Occipital lobe (tissue), 1 donor: ENCODE measurements at regions not wholly inside any gene's neighbourhood (a gene's known extent, or its start where the extent isn't known, plus 50 kb on each side); places are given as distances from the start of the nearest gene placed in this dataset.
A peak's percentile ranks its signal among the peaks of the same experiment; 100 is the strongest.

Experiments used
- DNase-seq: peaks from one replicate; lab custom pipeline; 2025; lab: John Stamatoyannopoulos, UW

DNA sequence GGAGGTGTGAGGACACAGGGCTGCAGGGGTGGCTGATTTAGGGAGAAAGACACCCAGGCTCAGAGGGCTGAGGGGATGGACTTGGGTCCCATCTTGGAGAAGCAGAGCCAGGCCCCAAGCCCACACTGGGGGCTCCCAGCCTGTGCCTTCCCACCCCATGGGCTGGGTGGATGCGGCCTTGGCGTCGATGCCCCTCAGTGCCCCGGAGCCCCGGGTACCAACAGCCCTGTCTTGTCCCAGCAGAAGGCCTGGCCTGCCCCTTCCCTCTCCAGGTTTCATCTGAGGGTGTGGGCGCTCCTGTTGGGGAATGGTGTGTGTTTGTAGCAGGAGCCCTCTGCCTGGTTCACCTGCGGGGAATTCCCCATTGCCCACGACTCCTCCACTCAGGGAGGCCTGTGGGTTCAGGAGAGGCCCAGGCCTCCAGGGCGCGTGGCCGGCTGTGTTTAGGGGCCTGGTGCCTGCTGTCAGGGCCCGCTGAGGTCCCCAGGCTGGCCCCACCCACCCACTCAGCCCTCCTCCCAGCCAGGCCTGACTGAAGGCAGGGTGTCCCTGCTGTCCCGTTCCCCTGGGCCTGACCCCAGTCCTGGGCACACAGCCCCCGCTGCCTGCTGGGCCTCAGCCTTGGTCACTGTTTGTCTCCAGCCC, 51.1 kb upstream of the BEGAIN start:
- no peak for DNase-seq

DNA sequence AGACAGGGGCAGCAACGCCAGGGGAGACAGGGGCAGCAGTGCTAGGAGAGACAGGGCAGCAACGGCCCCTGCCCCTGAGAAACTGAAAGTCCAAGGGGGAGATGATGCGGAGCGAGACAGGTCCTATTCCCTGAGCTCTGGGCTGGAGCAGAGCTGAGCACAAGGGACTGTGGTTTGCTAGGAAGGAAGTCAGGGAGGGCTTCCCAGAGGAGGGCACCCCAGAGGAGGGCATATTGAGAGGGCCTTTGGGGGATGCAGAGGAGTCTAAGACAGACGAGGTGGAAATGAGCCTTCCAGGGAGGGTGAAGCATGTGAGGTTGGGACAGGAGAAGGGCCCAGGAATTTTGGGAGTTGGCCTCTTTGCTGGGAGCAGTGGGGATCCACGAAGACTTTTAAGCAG, 52.1 kb upstream of the BEGAIN start:
- DNase-seq = no peak

DNA sequence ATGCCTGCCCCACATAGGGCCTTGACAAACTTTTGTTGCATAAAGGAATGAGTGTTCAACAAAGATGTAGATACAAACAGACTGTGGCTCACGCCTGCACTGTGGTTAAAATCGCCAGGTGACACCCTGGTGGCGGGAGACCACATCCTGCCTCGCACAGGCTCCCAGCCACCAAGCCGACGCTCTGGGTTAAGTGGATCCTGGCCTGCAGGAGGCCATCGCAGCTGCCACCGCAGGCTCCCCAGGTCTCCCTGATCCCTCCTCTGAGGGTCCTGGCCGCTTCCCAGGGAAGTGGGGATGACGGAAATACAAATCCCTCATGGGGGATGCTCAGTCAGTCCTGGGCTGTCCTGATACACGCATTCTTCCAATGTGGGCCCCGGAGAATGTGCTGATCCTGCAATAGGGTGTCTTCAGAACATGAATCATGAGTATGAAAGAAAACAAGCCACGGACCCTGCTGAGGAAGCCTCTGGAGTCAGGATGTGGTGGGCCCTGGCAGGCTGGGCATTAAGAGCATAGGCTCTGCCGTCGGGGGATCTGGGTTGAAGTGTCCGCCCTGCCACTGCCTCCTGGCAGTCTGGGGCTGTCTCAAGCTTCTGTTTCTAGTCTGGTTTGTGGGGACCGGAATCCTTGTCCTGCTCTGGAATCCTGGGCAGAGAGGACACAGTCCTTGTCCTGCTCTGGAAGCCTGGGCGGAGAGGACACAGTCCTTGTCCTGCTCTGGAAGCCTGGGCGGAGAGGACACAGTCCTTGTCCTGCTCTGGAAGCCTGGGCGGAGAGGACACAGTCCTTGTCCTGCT, 53.5 kb upstream of the BEGAIN start:
- DNase-seq = no peak

DNA sequence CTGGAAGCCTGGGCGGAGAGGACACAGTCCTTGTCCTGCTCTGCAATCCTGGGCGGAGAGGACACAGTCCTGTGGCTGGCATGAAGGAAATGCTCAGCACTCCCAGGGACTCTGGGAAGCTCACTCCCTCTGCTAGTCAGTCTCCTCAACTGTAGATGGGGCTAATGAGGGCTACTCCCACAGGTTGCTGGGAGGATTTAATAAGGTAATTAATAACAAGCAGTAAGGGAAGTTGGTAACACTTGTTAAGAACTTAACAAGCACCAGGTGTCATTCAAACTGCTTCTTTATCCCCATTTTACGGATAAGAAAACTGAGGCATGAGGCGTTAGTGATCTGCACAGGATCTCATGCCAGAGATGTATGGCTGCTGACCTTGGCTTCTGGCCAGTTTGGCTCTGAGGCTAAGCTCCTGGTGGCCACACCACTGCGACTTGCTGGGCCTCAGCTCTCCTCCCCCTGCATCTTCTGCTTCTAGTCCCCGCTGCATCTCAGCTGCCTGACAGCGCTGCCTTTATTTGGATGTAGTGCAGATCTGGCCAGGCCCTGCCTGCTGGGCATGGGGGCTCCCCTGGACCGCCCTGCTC, 54.1 kb upstream of the BEGAIN start:
- no peak for DNase-seq

DNA sequence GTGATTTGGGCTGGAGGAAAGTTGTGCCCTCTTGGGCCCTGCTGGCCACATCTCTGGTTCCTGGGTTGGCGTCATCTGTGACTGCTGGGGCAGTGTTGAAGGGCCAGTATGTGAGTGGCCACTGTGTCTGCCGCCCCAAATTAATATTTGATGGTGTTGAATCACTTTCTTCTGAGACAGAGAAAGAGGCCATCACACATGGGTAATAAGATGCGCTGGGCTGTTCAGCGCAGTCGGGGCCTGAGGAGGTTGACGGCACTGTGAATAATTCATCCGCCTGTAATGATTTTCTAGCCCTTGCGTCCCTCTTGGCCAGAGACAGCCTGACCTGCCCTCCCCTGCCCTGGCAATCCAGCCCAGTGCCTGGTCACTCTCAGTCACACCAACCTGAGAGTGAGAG, 56.2 kb upstream of the BEGAIN start:
- DNase-seq = no peak

DNA sequence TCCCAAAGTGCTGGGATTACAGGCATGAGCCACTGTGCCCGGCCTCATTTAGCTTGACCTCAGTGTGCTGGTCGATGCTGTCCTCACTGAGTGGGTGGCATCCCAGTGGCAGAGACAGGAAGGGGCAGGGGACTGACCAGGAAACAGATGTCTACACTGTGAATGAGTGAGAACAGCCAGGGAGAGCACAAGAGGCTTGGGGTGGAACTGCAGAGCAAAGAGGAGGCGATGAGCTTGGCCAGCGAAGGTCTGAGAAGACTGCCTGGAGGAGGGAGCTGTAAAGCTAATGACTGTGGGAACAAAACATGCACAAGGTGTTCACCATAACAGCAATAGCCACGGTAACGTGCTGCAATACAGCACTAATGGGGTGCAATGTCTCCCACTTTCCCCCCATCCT, 57.2 kb upstream of the BEGAIN start:
- DNase-seq = no peak

DNA sequence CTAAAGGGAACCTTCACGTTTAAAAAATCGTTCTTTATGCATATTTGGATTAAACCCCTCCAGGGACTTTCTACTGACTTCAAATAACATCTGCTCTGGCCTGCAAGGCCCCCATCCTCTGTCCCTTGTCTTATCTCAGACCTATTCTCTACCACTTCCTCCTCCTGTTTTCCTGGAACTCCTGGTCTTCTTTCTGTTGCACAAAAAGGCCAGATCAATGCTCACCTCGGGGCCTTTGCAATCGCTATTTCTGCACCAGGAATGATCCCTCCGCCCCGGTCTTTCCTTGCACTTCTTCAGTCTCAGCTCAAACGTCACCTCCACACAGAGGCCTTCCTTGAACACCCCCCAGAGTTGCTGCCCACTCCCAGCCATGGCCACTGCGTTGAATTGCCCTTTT, 57.6 kb upstream of the BEGAIN start:
- no peak for DNase-seq

DNA sequence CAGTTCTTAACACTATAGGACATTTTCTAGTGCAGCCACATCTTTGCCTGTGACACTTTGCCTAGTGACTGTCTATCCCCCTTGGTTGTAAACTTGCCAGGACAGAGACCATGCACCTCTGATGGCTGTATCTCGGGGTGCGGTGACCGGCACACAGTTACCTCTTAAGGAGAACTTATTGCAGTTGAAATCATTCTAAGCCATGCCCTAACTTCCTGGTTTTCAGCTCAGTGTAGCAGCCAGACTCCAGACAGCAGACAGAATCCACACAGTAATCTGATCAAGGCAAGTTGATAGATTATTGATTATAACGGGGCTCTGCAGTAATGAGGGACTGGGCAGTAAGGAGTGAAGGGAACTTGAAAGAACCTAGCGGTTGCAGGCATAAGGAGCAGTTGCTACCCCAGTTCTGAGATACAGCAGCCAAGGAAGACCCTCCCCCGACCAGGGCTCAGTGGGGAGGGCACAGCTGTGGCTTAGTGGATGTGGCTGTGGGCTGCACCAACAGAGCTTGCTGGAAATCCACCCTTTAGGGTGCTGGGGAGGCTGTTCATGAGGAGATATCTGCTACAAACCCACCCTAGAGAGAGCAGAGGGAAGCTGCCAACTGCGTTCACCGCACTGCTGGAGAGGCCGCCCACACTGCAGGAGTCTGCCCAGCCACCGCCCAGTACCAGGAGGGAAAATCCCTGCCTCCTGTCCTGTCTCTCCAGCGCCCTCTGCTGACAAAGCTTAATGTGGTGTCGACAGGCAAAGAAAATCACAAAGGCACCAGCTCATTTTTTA, 58.2 kb upstream of the BEGAIN start:
- peak; percentile 59 for DNase-seq

DNA sequence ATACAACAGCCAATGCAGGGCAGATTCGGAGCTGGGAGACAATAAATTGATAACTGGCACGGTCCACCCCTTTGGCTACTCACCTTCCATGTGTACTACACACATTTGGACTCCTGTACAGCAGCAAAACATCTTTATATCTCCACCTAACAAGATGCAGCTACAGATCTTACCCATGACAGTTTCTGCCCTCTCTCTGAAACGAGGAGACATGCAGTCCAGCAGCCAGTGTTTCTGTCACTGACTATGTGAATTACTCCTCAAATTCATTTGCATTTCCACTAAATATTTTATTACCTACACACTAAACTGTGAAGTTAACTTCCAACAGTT, 58.7 kb upstream of the BEGAIN start:
- DNase-seq = no peak

DNA sequence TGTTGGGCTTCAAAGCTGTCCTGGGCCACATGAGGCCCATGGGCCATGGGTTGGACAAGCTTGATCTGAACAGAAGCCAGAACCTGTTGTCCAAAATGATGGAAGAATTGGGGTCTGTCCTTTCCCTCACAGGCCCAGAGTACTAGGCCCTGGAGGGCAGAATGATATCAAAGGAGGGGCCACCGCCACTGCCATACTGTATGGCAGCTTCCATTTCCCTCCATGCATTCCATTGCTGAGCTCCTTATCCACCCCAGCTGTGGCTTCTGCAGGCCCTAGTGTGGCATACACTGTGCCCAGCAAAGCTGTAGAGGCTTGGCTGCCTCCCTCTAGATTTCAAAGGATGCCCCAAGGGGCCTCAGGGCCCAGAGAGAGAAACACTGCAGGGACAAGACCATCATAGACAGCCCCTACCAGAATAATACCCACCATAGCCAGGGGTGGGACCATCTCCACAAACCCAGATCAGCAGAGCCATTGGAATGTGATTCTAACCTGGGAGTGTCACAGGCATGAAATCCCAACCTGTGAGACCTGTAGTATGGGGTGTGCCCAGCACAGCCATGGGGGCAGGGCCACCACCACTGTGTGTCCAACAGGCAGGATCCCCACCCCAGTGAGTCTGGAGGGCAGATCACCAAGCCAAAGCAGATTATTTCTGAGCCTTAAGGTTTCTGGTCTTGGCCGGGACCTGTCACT, 61.4 kb upstream of the BEGAIN start:
- DNase-seq = no peak

DNA sequence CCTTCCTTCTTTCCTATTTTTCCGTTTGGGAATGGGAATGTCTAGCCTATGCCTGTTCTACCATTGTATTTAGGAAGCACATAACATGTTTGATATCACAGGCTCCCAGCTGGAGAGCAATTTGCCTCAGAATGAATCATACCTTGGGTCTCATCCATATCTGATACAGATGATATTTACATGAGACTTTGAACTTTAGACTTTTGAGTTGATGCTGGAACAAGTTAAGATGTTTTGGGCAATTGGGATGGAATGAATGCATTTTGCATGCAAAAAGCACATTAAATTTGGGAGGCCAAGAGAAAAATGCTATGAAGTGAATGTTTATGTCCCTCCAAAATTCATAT, 61.9 kb upstream of the BEGAIN start:
- no peak for DNase-seq

DNA sequence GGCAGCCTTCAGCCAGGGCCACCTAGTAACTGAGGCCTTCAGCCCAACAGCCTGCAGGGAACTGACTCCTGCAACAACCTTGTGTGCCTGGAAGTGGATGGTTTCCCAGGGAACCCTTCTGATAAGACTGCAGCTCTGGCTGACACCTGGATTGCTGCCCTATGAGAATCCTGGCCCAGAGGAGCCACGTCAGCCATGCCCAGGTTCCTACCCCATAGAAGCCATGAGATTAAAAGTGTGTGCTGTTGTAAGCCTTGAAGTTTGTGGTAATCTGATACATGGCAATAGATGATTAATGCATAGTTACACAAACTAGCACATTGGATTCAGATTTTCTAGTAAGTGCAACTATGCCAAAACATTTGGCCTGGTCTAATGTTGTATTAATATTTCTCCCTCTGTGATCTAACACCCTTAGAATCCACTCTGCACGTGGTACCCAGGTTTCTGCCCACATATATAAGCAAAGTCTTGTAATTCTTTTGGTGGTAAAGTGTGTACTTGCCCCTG, 64.8 kb upstream of the BEGAIN start:
- no peak for DNase-seq

DNA sequence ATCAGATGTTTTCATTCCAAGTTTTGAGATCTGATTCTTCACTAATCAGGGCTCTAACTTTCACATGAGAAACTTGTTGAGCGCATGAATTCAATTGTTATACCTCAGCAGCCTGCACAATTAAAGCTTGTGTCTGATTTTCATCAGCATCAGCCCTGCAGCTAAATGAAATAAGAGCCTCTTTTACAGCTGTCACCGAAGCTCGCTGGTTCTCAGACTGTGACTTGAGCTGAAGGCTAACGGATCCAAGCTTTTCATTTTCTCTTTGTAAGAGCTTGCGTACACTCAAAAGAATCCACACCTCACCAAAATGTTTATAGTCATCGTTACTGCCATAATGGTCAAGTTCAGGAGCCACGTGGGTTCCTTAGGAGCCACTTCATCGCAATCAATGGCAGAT, 65.5 kb upstream of the BEGAIN start:
- DNase-seq = no peak

DNA sequence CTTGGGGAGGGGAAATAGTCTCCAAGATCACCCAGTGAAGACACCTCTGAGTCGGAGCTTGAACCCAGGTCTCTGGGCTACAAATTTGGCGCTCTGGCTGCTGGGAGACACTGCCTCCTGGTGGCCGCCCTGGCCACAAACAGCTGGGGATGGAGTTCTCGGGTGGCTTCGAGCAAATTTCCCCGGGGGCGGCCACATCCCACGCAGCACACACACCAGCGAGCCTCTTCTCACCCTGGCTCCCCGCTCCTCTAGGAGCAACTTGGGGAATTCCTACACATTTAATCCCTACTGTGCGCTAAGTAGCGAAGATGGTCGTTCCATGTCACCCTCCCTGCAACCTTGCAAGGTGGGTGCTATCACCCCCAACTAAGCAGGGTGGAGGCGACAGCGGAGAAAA, 66.2 kb upstream of the BEGAIN start:
- DNase-seq = no peak

DNA sequence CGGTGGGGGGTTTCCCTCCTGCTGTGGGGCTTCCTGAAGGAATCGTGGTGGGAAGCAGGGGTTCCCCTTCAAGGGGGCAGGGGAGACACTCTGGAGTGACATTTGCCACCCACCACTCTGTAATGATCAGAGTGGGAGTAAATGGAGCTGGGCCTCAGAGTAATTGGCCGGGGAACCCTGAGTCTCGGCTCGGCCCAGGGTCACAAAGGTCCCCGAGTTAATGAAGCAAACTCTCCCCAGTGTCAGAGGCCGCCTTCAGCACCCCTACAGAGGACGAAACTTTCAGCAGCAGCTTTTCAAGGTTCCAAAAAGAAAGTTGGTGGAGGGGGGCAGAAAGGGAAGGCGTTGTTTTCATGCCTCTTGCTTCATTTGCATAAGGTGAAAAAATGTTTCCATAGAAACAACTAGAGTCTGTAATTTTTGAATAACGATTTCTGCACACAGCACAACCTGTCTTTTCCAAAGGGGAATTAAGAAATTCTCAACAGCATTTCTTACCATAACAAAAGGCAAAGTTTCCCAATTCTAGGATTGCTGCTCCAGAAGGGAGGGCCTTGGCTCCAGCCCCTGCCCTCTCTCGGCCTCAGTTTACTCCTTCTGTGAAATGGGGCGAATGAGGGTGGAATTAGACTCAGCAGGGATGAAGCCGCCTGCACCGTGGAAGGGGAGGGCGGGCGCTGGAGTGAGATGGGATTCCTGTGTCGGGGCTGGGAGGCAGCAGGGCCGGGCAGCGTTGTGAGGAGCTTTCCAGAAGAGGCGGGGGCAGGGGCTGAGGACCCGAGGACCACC, 67.0 kb upstream of the BEGAIN start:
- DNase-seq = no peak

DNA sequence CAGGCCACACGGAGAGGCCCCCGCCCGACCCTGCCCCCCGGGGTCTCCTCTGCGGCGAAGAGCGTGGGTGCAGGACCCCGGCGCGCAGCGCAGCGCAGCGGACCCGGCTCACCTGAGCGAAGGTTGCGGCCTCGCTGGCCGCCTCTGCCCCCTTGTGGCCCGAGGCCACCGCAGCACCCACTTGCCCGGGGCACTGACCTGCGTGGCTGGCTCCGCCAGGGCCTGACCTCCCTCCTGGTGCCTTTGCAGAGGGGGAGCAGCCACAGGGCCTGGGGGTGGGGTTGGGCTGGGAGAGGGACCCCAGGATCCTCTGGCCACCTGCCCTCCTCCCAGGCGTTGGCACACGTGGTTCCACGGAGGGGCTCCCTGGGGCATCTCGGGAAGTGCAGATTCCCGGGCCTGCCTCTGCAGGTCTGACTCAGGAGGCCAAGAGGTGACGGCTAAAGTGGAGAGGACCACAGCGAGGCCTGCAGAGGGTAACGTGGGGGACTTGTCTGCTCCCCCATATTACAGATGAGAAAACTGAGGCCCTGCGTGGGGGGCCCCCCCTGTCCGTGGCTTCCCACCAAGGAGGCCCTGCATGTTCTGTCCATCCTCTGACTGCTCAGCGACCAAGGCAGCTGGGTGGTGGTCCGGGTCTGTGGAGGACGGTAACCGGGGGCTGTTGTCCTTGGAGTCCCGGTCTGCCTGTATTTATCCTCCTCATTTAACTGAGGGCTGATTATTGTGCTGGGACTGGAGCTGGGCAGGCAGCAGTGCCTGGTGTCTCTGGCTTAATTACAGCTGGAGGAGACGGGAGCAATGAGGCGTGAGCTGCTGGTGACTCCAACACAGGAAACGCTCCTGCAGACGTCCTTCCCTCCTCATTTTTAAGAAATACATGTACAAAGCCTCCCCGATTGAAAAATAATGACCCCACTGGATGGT, 67.9 kb upstream of the BEGAIN start:
- no peak for DNase-seq

DNA sequence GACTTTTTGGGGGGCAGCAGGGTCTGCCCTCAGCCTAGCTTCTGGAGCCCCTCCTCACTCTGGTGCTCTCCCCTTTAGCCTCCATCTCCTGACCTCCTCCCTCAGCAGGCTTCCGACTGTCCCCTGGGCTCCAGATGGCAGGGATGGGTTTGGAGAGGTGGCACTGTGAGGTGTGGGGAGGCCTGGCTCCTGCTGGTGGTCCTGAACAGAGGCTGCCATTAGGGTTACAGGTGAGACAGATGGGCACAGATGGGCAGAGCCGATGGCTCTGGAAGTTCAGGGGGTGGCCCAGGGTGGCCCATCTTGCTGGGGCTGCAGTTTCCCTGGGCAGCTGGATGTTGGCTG, 68.5 kb upstream of the BEGAIN start:
- DNase-seq = no peak

DNA sequence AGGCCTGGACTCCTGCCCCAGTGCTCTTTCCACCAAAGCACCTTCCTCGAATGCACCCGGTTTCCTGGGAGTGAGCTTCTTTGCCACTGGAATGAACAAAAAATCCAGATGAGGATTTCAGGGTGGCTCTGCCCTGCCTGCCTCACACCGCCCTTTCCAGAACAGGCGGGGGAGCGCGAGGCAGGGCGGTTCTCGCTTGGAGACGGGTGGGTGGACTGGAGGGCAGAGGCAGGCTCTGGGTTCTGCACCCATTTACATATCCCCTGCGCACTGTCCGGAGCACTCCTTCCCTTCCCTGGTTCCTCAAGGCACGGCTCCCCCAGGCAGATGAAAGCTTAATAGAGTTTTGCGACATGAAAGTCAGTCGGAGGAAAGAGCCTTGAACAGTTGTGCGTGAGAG, 69.7 kb upstream of the DLK1 start:
- no peak for DNase-seq

DNA sequence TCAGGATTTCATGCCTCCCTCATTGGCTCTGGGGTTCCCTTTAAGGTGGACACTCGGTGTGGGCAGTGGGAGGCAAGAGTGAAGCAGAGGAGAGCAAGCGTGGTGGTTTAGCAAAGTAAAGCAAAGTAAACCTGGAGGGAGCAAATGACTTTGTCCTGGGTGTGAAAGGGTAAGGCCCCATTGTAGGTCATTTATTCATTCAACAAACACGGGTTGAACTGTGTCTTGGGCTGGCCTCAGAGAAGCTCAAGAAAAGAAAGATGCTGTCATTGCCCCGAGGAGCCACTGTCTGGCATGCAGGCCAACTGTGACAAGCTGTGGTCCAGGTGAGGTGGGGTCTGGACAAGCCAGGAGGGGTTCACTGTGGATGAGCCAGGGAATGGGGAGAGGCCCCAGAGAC, 68.9 kb upstream of the DLK1 start:
- DNase-seq = no peak
